ENCODE measurements at regions not wholly inside any gene's neighbourhood (a gene's known extent, or its start where the extent isn't known, plus 50 kb on each side); places are given as distances from the start of the nearest gene placed in this dataset.

GRCh38 chr6:130314271-130314670 is 51.5 kb upstream of the TMEM200A start:
- Histone ChIP-seq H3K36me3 (ENCODE audit: control insufficient read depth, insufficient read depth, low read length) (no peaks in the 10 kb centered on the region), H3K27ac (ENCODE audit: low read length) (no peak overlapping the region), H3K4me3 (ENCODE audit: low read length) (no peak overlapping the region), H3K9me3 (replicated peaks; ENCODE audit: control insufficient read depth, low read depth, low read length) (no peaks in the 10 kb centered on the region), H3K27me3 (ENCODE audit: control insufficient read depth, insufficient read depth, low read length) (no peaks in the 10 kb centered on the region), H3K4me1 (ENCODE audit: control insufficient read depth, insufficient read depth, low read length) (no peaks in the 10 kb centered on the region)
- WGBS (ENCODE audit: insufficient coverage): no CpG with 5 or more reads among the region's 1 CpG
- DNase-seq: no peak

- H3K27me3 ChIP-seq (ENCODE audit: control insufficient read depth, insufficient read depth, low read length): no peaks in the 10 kb centered on the region
- H3K4me1 ChIP-seq (ENCODE audit: control insufficient read depth, insufficient read depth, low read length): no peaks in the 10 kb centered on the region
- H3K9me3 ChIP-seq (replicated peaks; ENCODE audit: control insufficient read depth, low read depth, low read length): no peaks in the 10 kb centered on the region
- WGBS (ENCODE audit: insufficient coverage): no CpG with 5 or more reads among the region's 4 CpGs
- no peak overlapping the region for H3K27ac ChIP-seq (ENCODE audit: low read length)
- no peak overlapping the region for H3K4me3 ChIP-seq (ENCODE audit: low read length)
- DNase-seq: no peak
- no peaks in the 10 kb centered on the region for H3K36me3 ChIP-seq (ENCODE audit: control insufficient read depth, insufficient read depth, low read length)
Measured at GRCh38 chr6:130313206-130313605, 52.6 kb upstream of the TMEM200A start.

DNA sequence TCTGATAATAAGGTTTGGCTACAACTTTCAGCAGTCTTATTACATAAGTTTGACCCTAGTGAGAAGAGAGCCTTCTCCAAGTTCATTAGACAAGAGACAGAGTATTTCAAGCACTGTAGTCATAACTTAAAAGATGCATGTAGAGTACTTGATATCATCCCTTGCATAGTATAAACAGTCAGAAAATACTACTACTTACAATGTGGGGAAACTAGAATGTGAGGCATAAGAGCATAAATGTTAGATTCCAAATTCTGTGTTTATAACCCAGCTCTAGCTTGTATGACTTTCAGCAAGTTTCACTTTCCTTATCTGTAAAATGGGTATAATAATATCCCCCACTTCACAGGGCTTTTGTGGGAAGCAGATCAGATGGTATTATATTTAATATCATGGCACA is 56.8 kb upstream of the TMEM200A start:
- no peak for DNase-seq
- H3K4me1 ChIP-seq (ENCODE audit: control insufficient read depth, insufficient read depth, low read length): no peaks in the 10 kb centered on the region
- H3K4me3 ChIP-seq (ENCODE audit: low read length): no peak overlapping the region
- no peak overlapping the region for H3K27ac ChIP-seq (ENCODE audit: low read length)
- no peaks in the 10 kb centered on the region for H3K36me3 ChIP-seq (ENCODE audit: control insufficient read depth, insufficient read depth, low read length)
- no peaks in the 10 kb centered on the region for H3K27me3 ChIP-seq (ENCODE audit: control insufficient read depth, insufficient read depth, low read length)
- H3K9me3 ChIP-seq (replicated peaks; ENCODE audit: control insufficient read depth, low read depth, low read length): no peaks in the 10 kb centered on the region

DNA sequence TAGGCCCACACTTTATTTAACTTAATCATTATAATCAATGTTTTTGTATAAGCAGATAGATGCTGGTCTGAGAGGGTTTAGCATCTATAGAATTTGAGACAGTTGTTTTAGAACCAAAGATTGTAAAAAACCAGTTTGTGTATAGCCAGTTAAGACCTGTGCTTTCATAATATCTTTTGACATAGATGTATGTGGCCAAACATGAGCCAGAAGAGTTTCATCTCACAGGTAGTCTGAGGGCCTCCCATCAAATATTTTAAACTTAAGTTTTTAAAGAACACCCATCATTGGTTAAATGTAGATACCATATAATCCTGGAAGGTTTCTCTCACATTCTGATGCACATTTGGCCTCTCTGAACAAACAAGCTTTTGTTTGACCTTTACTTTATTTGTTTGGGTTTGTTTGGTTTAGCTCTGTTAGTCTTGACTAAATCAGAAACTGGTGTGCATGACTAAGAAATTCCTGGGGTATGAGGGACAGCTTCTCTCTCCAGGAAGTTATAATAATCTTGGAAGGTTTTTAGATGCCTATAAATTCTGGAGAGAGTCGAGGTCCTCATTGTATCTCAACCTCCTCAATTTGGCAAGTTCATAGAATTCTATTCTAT is 58.0 kb upstream of the TMEM200A start:
- no CpG with 5 or more reads among the region's 1 CpG for WGBS (ENCODE audit: insufficient coverage)
- no peaks in the 10 kb centered on the region for H3K36me3 ChIP-seq (ENCODE audit: control insufficient read depth, insufficient read depth, low read length)
- no peaks in the 10 kb centered on the region for H3K4me1 ChIP-seq (ENCODE audit: control insufficient read depth, insufficient read depth, low read length)
- no peaks in the 10 kb centered on the region for H3K9me3 ChIP-seq (replicated peaks; ENCODE audit: control insufficient read depth, low read depth, low read length)
- no peaks in the 10 kb centered on the region for H3K27me3 ChIP-seq (ENCODE audit: control insufficient read depth, insufficient read depth, low read length)
- no peak overlapping the region for H3K27ac ChIP-seq (ENCODE audit: low read length)
- no peak overlapping the region for H3K4me3 ChIP-seq (ENCODE audit: low read length)
- DNase-seq: no peak

GRCh38 chr6:130306377-130306776 is 59.4 kb upstream of the TMEM200A start:
- no CpG with 5 or more reads among the region's 2 CpGs for WGBS (ENCODE audit: insufficient coverage)
- no peaks in the 10 kb centered on the region for H3K4me1 ChIP-seq (ENCODE audit: control insufficient read depth, insufficient read depth, low read length)

GRCh38 chr6:130303431-130303830 is 62.4 kb upstream of the TMEM200A start:
- DNase-seq: peak; percentile 87
- Histone ChIP-seq H3K27me3 (ENCODE audit: control insufficient read depth, insufficient read depth, low read length) (no peaks in the 10 kb centered on the region), H3K9me3 (replicated peaks; ENCODE audit: control insufficient read depth, low read depth, low read length) (no peaks in the 10 kb centered on the region), H3K27ac (ENCODE audit: low read length) (no peak overlapping the region), H3K4me1 (ENCODE audit: control insufficient read depth, insufficient read depth, low read length) (no peaks in the 10 kb centered on the region), H3K4me3 (ENCODE audit: low read length) (no peak overlapping the region), H3K36me3 (ENCODE audit: control insufficient read depth, insufficient read depth, low read length) (no peaks in the 10 kb centered on the region)

More at GRCh38 chr6:130306377-130306776, 59.4 kb upstream of the TMEM200A start:
- no peaks in the 10 kb centered on the region for H3K27me3 ChIP-seq (ENCODE audit: control insufficient read depth, insufficient read depth, low read length)
- H3K9me3 ChIP-seq (replicated peaks; ENCODE audit: control insufficient read depth, low read depth, low read length): no peaks in the 10 kb centered on the region
- H3K4me3 ChIP-seq (ENCODE audit: low read length): no peak overlapping the region
- no peak for DNase-seq
- no peak overlapping the region for H3K27ac ChIP-seq (ENCODE audit: low read length)
- no peaks in the 10 kb centered on the region for H3K36me3 ChIP-seq (ENCODE audit: control insufficient read depth, insufficient read depth, low read length)

DNA sequence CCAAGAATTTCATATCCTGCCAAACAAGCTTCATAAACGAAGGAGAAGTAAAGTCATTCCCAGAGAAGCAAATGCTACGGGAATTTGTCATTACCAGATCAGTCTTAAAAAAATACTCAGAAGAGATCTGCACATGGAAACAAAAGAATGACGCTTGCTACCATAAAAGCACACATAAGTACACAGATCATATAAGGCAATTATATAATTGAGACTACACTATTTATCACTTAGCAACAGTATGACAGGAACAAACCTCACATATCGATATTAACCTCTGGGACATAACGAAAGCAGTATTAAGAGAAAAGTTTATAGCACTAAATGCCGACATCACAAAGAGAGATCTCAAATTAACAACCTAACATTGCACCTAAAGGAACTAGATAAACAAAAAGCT is 67.6 kb upstream of the TMEM200A start:
- H3K36me3 ChIP-seq (ENCODE audit: control insufficient read depth, insufficient read depth, low read length): no peaks in the 10 kb centered on the region
- no CpG with 5 or more reads among the region's 6 CpGs for WGBS (ENCODE audit: insufficient coverage)
- DNase-seq: no peak
- H3K4me1 ChIP-seq (ENCODE audit: control insufficient read depth, insufficient read depth, low read length): no peaks in the 10 kb centered on the region
- H3K27me3 ChIP-seq (ENCODE audit: control insufficient read depth, insufficient read depth, low read length): no peaks in the 10 kb centered on the region
- H3K27ac ChIP-seq (ENCODE audit: low read length): no peak overlapping the region
- H3K4me3 ChIP-seq (ENCODE audit: low read length): no peak overlapping the region
- peaks cover 11% of the 10 kb centered on the region for H3K9me3 ChIP-seq (replicated peaks; ENCODE audit: control insufficient read depth, low read depth, low read length)

GRCh38 chr6:130296854-130297253 is 69.0 kb upstream of the TMEM200A start:
- Histone ChIP-seq H3K27me3 (ENCODE audit: control insufficient read depth, insufficient read depth, low read length) (no peaks in the 10 kb centered on the region), H3K36me3 (ENCODE audit: control insufficient read depth, insufficient read depth, low read length) (no peaks in the 10 kb centered on the region), H3K9me3 (replicated peaks; ENCODE audit: control insufficient read depth, low read depth, low read length) (peaks cover 11% of the 10 kb centered on the region), H3K4me1 (ENCODE audit: control insufficient read depth, insufficient read depth, low read length) (no peaks in the 10 kb centered on the region), H3K27ac (ENCODE audit: low read length) (no peak overlapping the region), H3K4me3 (ENCODE audit: low read length) (no peak overlapping the region)
- WGBS (ENCODE audit: insufficient coverage): 100% methylated on average over 1 of the region's 1 CpG
- no peak for DNase-seq

DNA sequence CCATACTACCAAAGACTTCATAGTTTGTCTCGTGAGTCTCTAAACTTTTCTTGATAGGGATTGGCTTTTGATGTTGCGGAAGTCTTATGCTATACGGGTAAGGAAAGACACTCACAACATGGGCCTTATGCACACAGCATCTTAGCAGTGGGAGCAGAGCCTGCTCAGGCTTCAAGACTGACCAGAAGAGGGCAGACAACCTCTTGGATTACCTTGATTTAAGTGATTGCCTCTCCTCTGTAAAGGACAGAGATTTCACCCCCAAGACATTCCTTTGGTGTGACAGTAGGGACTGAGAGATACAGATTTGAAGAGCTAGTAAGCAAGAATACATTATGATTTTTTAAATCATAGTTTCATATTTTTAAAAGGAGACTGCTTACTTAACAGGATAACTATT is 71.0 kb upstream of the SAMD3 start:
- H3K4me3 ChIP-seq (ENCODE audit: low read length): no peak overlapping the region
- peaks cover 11% of the 10 kb centered on the region for H3K9me3 ChIP-seq (replicated peaks; ENCODE audit: control insufficient read depth, low read depth, low read length)
- no CpG with 5 or more reads among the region's 3 CpGs for WGBS (ENCODE audit: insufficient coverage)
- no peaks in the 10 kb centered on the region for H3K27me3 ChIP-seq (ENCODE audit: control insufficient read depth, insufficient read depth, low read length)
- no peaks in the 10 kb centered on the region for H3K4me1 ChIP-seq (ENCODE audit: control insufficient read depth, insufficient read depth, low read length)
- peak; percentile 22 for DNase-seq
- H3K27ac ChIP-seq (ENCODE audit: low read length): no peak overlapping the region
- no peaks in the 10 kb centered on the region for H3K36me3 ChIP-seq (ENCODE audit: control insufficient read depth, insufficient read depth, low read length)

DNA sequence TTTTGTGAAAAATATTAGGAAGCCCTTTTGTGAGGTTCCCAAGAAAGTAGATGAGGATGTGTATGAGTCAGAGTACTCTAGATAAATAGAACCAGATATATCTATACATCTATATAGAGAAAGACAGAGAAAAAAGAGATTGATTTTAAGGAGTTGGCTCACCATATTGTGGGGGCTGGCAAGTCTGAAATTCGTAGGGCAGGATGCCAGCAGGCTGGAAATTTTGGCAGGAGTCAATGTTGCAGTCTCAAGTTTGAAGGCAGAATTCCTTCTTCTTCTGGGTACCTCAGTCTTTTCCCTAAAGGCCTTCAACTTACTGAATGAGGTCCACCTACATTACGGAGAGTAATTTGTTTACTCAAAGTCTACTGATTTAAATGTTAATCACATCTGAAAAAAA is 65.3 kb upstream of the SAMD3 start:
- Histone ChIP-seq H3K4me1 (ENCODE audit: control insufficient read depth, insufficient read depth, low read length) (no peaks in the 10 kb centered on the region), H3K9me3 (replicated peaks; ENCODE audit: control insufficient read depth, low read depth, low read length) (no peaks in the 10 kb centered on the region), H3K4me3 (ENCODE audit: low read length) (no peak overlapping the region), H3K27me3 (ENCODE audit: control insufficient read depth, insufficient read depth, low read length) (no peaks in the 10 kb centered on the region), H3K36me3 (ENCODE audit: control insufficient read depth, insufficient read depth, low read length) (no peaks in the 10 kb centered on the region), H3K27ac (ENCODE audit: low read length) (no peak overlapping the region)
- WGBS (ENCODE audit: insufficient coverage): no CpG with 5 or more reads among the region's 2 CpGs
- DNase-seq: no peak
